CD4-positive, alpha-beta T cell treated with Interleukin-12 subunit alpha and Interleukin-12 subunit beta, for 1 hour (primary cell): ENCODE measurements at regions not wholly inside any gene's neighbourhood (a gene's known extent, or its start where the extent isn't known, plus 50 kb on each side); places are given as distances from the start of the nearest gene placed in this dataset.
"Not testable (repeated sequence)": the region's sequence is repeated elsewhere in the genome, so short reads cannot be mapped to it uniquely, and the experiment has no call there.

Source experiments
- DNase-seq: peaks from one replicate; pipeline ENCODE4 v3.0.0-alpha.2; 2020

GRCh38 chrX:4668802-4669536 lies 955.5 kb upstream of the PRKX start:
- no peak for DNase-seq

GRCh38 chrX:4663085-4663484 lies 949.6 kb upstream of the PRKX start:
- no peak for DNase-seq

GRCh38 chrX:4661771-4662170 lies 948.3 kb upstream of the PRKX start:
- DNase-seq = no peak

GRCh38 chrX:4656419-4656818 lies 943.0 kb upstream of the PRKX start:
- DNase-seq = no peak

GRCh38 chrX:4655743-4656142 lies 942.3 kb upstream of the PRKX start:
- DNase-seq = no peak

GRCh38 chrX:4642114-4642513 lies 928.7 kb upstream of the PRKX start:
- DNase-seq = no peak

GRCh38 chrX:4638036-4638435 lies 924.6 kb upstream of the PRKX start:
- no peak for DNase-seq

GRCh38 chrX:4627414-4627813 lies 914.0 kb upstream of the PRKX start:
- DNase-seq = no peak

GRCh38 chrX:4622486-4623167 lies 909.2 kb upstream of the PRKX start:
- no peak for DNase-seq

GRCh38 chrX:4613651-4614050 lies 900.2 kb upstream of the PRKX start:
- not testable (repeated sequence) for DNase-seq

- DNase-seq = no peak
Observed at GRCh38 chrX:4588893-4589292, 875.4 kb upstream of the PRKX start.

GRCh38 chrX:4588466-4588865 lies 875.0 kb upstream of the PRKX start:
- no peak for DNase-seq

GRCh38 chrX:4588056-4588455 lies 874.6 kb upstream of the PRKX start:
- DNase-seq = no peak

GRCh38 chrX:4579999-4580398 lies 866.5 kb upstream of the PRKX start:
- no peak for DNase-seq

- DNase-seq = no peak
Observed at GRCh38 chrX:4579480-4579879, 866.0 kb upstream of the PRKX start.

- DNase-seq = no peak
Observed at GRCh38 chrX:4572691-4573090, 859.2 kb upstream of the PRKX start.

- DNase-seq = no peak
Observed at GRCh38 chrX:4570151-4570550, 856.7 kb upstream of the PRKX start.

- DNase-seq = no peak
Observed at GRCh38 chrX:4560192-4560591, 846.7 kb upstream of the PRKX start.

- no peak for DNase-seq
Observed at GRCh38 chrX:4550018-4550417, 836.6 kb upstream of the PRKX start.

- DNase-seq = peak; percentile 20
Observed at GRCh38 chrX:4547213-4547836, 833.9 kb upstream of the PRKX start.

- not testable (repeated sequence) for DNase-seq
Observed at GRCh38 chrX:4546178-4546577, 832.7 kb upstream of the PRKX start.

- DNase-seq = no peak
Observed at GRCh38 chrX:4528247-4528646, 814.8 kb upstream of the PRKX start.

- DNase-seq = no peak
Observed at GRCh38 chrX:4485912-4486311, 772.5 kb upstream of the PRKX start.

GRCh38 chrX:4484266-4484665 lies 770.8 kb upstream of the PRKX start:
- no peak for DNase-seq
